22Rv1 (cell line): ENCODE measurements at regions not wholly inside any gene's neighbourhood (a gene's known extent, or its start where the extent isn't known, plus 50 kb on each side); places are given as distances from the start of the nearest gene placed in this dataset.

Experiments
- CTCF ChIP-seq: fragments of 450-650 bp; IDR thresholded peaks from 2 replicates; pipeline ENCODE4 v1.5.1; 2017; ENCODE audit warnings: mild to moderate bottlenecking
- ZFX ChIP-seq: fragments of 450-650 bp; IDR thresholded peaks from 2 replicates; pipeline ENCODE4 v1.6.1; 2017; ENCODE audit warnings: antibody characterized with exemption, borderline replicate concordance

GRCh38 chrX:40947276-40947675 is 138.0 kb upstream of the USP9X start:
- TF ChIP-seq CTCF, result no peak
- TF ChIP-seq ZFX, result no peak
